GM12874 (cell line): ENCODE measurements at regions not wholly inside any gene's neighbourhood (a gene's known extent, or its start where the extent isn't known, plus 50 kb on each side); places are given as distances from the start of the nearest gene placed in this dataset.

Experiments used
- TF ChIP-seq, protein P1 (sequence below): IDR thresholded peaks from 2 replicates; pipeline ENCODE4 v1.5.1; 2011; ENCODE audit warnings: low read depth, mild to moderate bottlenecking, control low read depth, low read length, moderate library complexity; ENCODE audit not compliant: insufficient read depth

DNA sequence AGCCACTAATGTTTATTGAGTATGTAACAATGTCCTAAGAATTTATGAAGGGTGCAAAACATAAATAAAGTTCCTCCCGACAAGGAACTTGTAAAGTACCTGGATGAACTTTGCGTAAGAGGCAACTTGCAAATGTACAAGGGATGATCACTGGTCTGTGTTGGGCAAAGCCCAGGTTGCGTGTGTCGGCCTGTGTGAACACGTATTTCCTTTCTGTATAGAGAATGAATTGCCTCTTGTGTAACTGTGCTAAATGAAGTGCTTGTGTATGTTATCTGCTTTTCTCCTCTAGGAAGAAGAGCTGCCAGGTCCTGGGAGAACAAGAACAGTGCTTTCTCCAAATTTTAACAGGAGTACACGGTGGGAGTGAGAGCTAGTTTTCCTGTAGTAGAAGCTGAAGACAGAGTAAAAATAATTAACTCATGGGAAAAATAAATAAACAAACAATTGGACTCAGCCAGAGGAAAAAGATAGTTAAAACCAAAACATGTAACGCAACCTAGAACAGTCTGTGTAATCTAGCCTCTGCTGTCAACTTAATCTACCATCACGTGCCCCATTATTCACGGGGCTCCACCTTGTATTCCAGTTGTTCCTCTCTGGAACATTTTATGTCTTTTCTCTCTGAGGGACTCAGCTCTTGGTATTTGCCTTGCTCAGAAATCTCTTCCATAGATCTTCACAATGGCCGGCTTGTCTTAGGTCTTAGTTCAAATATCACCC is 83.7 kb upstream of the RASGRP1 start:
- TF ChIP-seq, protein P1, sequence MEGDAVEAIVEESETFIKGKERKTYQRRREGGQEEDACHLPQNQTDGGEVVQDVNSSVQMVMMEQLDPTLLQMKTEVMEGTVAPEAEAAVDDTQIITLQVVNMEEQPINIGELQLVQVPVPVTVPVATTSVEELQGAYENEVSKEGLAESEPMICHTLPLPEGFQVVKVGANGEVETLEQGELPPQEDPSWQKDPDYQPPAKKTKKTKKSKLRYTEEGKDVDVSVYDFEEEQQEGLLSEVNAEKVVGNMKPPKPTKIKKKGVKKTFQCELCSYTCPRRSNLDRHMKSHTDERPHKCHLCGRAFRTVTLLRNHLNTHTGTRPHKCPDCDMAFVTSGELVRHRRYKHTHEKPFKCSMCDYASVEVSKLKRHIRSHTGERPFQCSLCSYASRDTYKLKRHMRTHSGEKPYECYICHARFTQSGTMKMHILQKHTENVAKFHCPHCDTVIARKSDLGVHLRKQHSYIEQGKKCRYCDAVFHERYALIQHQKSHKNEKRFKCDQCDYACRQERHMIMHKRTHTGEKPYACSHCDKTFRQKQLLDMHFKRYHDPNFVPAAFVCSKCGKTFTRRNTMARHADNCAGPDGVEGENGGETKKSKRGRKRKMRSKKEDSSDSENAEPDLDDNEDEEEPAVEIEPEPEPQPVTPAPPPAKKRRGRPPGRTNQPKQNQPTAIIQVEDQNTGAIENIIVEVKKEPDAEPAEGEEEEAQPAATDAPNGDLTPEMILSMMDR = no peak

- TF ChIP-seq, protein P1 = peak; percentile 17; the same call in 1 of the 2 replicates
These were observed 85.8 kb upstream of the RASGRP1 start for GRCh38 chr15:38650384-38650783.

- TF ChIP-seq, protein P1 = no peak
These were observed 86.3 kb upstream of the RASGRP1 start for GRCh38 chr15:38650936-38651327.

DNA sequence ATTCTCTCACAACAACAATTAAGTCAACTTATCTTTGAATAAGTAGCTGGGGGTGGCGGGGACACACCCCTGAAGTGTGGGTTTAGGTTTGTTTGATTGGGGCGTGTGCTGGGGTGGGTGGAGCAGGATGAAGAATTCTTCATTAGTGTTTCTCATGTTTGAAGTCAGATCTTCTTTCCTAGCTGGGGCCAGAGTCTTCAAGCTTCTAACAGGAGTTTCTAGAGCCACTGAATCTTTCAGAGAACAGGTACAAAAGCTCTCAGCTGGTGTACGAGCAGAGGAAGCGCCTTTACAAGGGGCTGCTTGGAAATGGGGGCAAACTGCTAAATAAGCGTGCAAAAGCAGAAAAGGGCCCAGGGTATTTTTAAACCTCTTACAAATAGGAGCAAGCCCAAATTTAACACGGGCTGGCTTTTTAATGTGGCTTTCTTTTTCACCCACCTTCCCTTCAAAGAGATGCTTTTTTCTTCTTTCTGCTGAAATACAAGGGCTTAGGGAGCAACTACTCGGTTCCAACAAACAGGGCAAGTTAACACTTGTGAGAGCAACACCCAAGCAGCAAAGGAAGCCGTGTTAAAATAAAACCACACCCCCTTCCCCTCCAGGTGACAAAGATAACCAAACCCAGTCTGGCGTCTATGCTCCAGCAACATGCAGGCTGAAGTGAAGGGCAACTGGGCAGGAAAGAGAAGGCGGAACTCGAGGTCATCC is 86.9 kb upstream of the RASGRP1 start:
- TF ChIP-seq, protein P1 = no peak

GRCh38 chr15:38652183-38652794 is 87.7 kb upstream of the RASGRP1 start:
- TF ChIP-seq, protein P1 = no peak

GRCh38 chr15:38652998-38653397 is 88.4 kb upstream of the RASGRP1 start:
- TF ChIP-seq, protein P1 = no peak

DNA sequence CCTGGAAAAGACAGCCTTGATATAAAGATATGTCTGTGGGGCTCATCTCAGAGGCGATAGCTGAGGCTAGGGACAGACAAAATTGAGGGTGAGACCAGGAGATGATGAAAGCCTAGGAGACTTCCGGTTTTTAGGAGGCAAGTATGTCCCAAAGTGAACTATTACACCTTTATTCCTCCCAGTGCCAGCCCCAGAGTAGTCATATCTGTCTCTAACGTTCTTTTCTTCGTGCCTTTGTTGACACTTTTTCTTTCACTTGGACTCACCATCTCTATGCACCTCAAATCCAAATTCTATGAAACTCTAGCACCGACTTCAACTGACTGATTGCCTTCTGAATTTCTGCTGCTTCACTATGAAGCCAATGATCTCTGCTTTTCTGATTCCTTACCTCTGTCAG is 93.8 kb upstream of the RASGRP1 start:
- TF ChIP-seq, protein P1 = no peak
